HepG2 (cell line): ENCODE measurements at regions not wholly inside any gene's neighbourhood (a gene's known extent, or its start where the extent isn't known, plus 50 kb on each side); places are given as distances from the start of the nearest gene placed in this dataset.

Source experiments
- ATAC-seq: fragments of 200-7000 bp; cut with Tn5 transposase; 3 replicates; pipeline ENCODE4 v1.9.1; 2020; ENCODE audit warnings: mild to moderate bottlenecking, moderate library complexity
- BruUV-seq: library from RNA; stranded (reverse); fragments of 400-500 nt; replicated peaks from 2 replicates; lab custom pipeline; 2021; lab: Mats Ljungman, UMichigan
- CTCF ChIA-PET: fragments of 300-600 bp; formaldehyde crosslinking; extraction: SDS; loops from one replicate; lab custom pipeline; 2021; ENCODE audit warnings: low total read pairs, inconsistent platforms, low intra/inter-chr PET ratio; lab: Yijun Ruan, JAX
- POLR2A ChIA-PET: fragments of 350-600 bp; sonication (Branson Sonifier 250); formaldehyde crosslinking; loops from one replicate; lab custom pipeline; 2020; ENCODE audit warnings: antibody characterized with exemption, inconsistent platforms; lab: Yijun Ruan, JAX
- DNase-seq: peaks from one replicate; pipeline ENCODE4 v3.0.0-alpha.2; 2015; ENCODE audit warnings: low spot score
- FAIRE-seq: peaks from 3 replicates; lab custom pipeline; 2011; peaks lifted over from hg19 to GRCh38; lab: Jason Lieb, UNC
- H2AFZ ChIP-seq: one replicate; pipeline ENCODE4 v1.6.1; 2011; ENCODE audit warnings: low read length, inconsistent platforms
- H3K27ac ChIP-seq: fragments of 300-600 bp; 3 replicates; pipeline ENCODE4 v1.8.0; 2011; ENCODE audit warnings: mixed run types, mild to moderate bottlenecking, mixed read lengths, low read length, inconsistent platforms; ENCODE audit not compliant: insufficient read depth; ENCODE audit errors: extremely low read length
- H3K27me3 ChIP-seq, 2 experiments: fragments of 200-600 bp in 1 of 2; 2 replicates in 1 of 2; 3 replicates in 1 of 2; pipeline versions ENCODE4 v1.6.0 to v1.8.0; 2011; ENCODE audit warnings: low read length in 2 of 2, mild to moderate bottlenecking in 2 of 2, moderate library complexity in 2 of 2, inconsistent platforms in 1 of 2; ENCODE audit not compliant: insufficient read depth in 2 of 2, control insufficient read depth in 1 of 2
- H3K36me3 ChIP-seq, 2 experiments: fragments of 200-600 bp in 1 of 2; replicated peaks in 1 of 2; 2 replicates in 1 of 2; 3 replicates in 1 of 2; pipeline versions ENCODE4 v1.5.1 to v1.8.0; 2011; ENCODE audit warnings: low read length in 2 of 2, inconsistent platforms in 1 of 2; ENCODE audit not compliant: insufficient read depth in 2 of 2, control insufficient read depth in 1 of 2
- H3K4me1 ChIP-seq: 2 replicates; pipeline ENCODE4 v1.5.1; 2012; ENCODE audit warnings: low read length, inconsistent platforms; ENCODE audit not compliant: insufficient read depth
- H3K4me2 ChIP-seq: 2 replicates; pipeline ENCODE4 v1.6.0; 2011; ENCODE audit warnings: low read depth, low read length, inconsistent platforms
- H3K4me3 ChIP-seq, 3 experiments: fragments of 200-600 bp in 1 of 3; sonication (generic), shearing (Covaris generic) in 1 of 3; replicated peaks in 1 of 3; 2 replicates each; pipeline ENCODE4 v1.5.1; 2011 to 2016; ENCODE audit warnings: low read length in 3 of 3, inconsistent platforms in 2 of 3, low read depth in 2 of 3, mild to moderate bottlenecking in 2 of 3, control low read depth in 1 of 3, mixed read lengths in 1 of 3; ENCODE audit not compliant: insufficient read depth in 1 of 3
- H3K79me2 ChIP-seq: one replicate; pipeline ENCODE4 v1.6.1; 2011; ENCODE audit warnings: low read length, inconsistent platforms; ENCODE audit not compliant: insufficient read depth
- H3K9ac ChIP-seq: 2 replicates; pipeline ENCODE4 v1.6.0; 2011; ENCODE audit warnings: mild to moderate bottlenecking, low read depth, low read length, inconsistent platforms; ENCODE audit not compliant: insufficient read depth
- H3K9me3 ChIP-seq: 2 replicates; pipeline ENCODE4 v1.5.1; 2012; ENCODE audit warnings: mild to moderate bottlenecking, low read length
- H4K20me1 ChIP-seq: 2 replicates; pipeline ENCODE4 v1.6.0; 2011; ENCODE audit warnings: inconsistent platforms, mild to moderate bottlenecking, low read length, moderate library complexity; ENCODE audit not compliant: insufficient read depth
- CC2D1A ChIP-seq: sonication (generic); formaldehyde crosslinking; IDR thresholded peaks from 2 replicates; pipeline ENCODE4 v1.8.1; 2023; ENCODE audit warnings: mild to moderate bottlenecking, missing genetic modification reagents
- EZH2 ChIP-seq: conservative IDR thresholded peaks from 2 replicates; pipeline ENCODE4 v1.6.1; 2012; ENCODE audit warnings: mild to moderate bottlenecking, low read depth, low read length, moderate library complexity
- MNT ChIP-seq: fragments of 450-650 bp; IDR thresholded peaks from 2 replicates; pipeline ENCODE4 v1.6.1; 2016
- NPAS2 ChIP-seq: sonication (generic); formaldehyde crosslinking; IDR thresholded peaks from 2 replicates; pipeline ENCODE4 v1.8.0; 2022; ENCODE audit warnings: mild to moderate bottlenecking, missing genetic modification reagents, borderline replicate concordance
- RFX1 ChIP-seq: fragments of 450-650 bp; IDR thresholded peaks from 2 replicates; pipeline ENCODE4 v1.6.1; 2017
- SIN3B ChIP-seq: fragments of 150-350 bp; IDR thresholded peaks from 2 replicates; pipeline ENCODE4 v1.6.1; 2014; ENCODE audit warnings: low read length
- THAP9 ChIP-seq: sonication (generic); formaldehyde crosslinking; IDR thresholded peaks from 2 replicates; pipeline ENCODE4; 2020; ENCODE audit warnings: missing genetic modification reagents, mild to moderate bottlenecking, borderline replicate concordance
- ZKSCAN1 ChIP-seq: fragments of 150-350 bp; IDR thresholded peaks from 2 replicates; pipeline ENCODE4 v1.6.1; 2014; ENCODE audit warnings: low read length
- ZNF530 ChIP-seq: sonication (generic); formaldehyde crosslinking; IDR thresholded peaks from 2 replicates; pipeline ENCODE4 v1.5.0; 2020; ENCODE audit warnings: low read depth, mild to moderate bottlenecking, missing genetic modification reagents
- WGBS: methylation state at CpG from one replicate; pipeline ENCODE4 v1.1.6; 2017; ENCODE audit warnings: low lambda C conversion rate; 5-methylcytosine and 5-hydroxymethylcytosine counted together
- in situ Hi-C: cut with HindIII; loops from 2 replicates; pipeline ENCODE4 v1.10.0; 2017; ENCODE audit warnings: low pct_unique_long_range_greater_than_20kb; ENCODE audit not compliant: extremely low pct_ligation_motif_present
- intact Hi-C: fragments of 100-400 bp; cut with micrococcal nuclease; formaldehyde crosslinking; loops from one replicate; pipeline ENCODE4 v1.10.0; 2022; ENCODE audit not compliant: unreplicated experiment

- ChIA-PET POLR2A (no interaction called here), CTCF (no interaction called here)
- H2AFZ ChIP-seq: no peak overlapping the region
- intact Hi-C loops: no loop called here
- 3% methylated on average over 3 of the region's 3 CpGs for WGBS
- H3K4me2 ChIP-seq: no peak overlapping the region
- H3K79me2 ChIP-seq: no peaks in the 10 kb centered on the region
- peaks cover 7% of the 10 kb centered on the region for H3K9me3 ChIP-seq
- TF ChIP-seq CC2D1A (CRISPR knock-in tag) (no peak), RFX1 (no peak), EZH2 (no peak), NPAS2 (no peak), ZKSCAN1 (no peak), ZNF530 (CRISPR knock-in tag) (no peak), THAP9 (CRISPR knock-in tag) (no peak)
- ATAC-seq: no peak
- H3K27ac ChIP-seq: no peak overlapping the region
- H3K4me1 ChIP-seq: no peaks in the 10 kb centered on the region
- no peaks in the 10 kb centered on the region for H3K36me3 ChIP-seq
- no peak overlapping the region for H3K4me3 ChIP-seq
- FAIRE-seq: no peak
- H4K20me1 ChIP-seq: no peaks in the 10 kb centered on the region
- BruUV-seq: no TSS peak
- H3K27me3 ChIP-seq: no peaks in the 10 kb centered on the region; a peak in 1 of 5 replicates
- DNase-seq: no peak
- in situ Hi-C loops: no loop called here
- H3K9ac ChIP-seq: no peak overlapping the region
These were observed 202.0 kb downstream of the AJAP1 start for GRCh38 chr1:4856396-4856795.

- in situ Hi-C loops: no loop called here
- intact Hi-C loops: no loop called here
- Histone ChIP-seq H3K27ac (no peak overlapping the region), H3K79me2 (no peaks in the 10 kb centered on the region), H2AFZ (no peak overlapping the region), H3K9me3 (peaks cover 12% of the 10 kb centered on the region), H3K4me2 (no peak overlapping the region), H3K4me3 (no peak overlapping the region), H3K36me3 (no peaks in the 10 kb centered on the region), H3K27me3 (no peaks in the 10 kb centered on the region; a peak in 1 of 5 replicates), H3K9ac (no peak overlapping the region), H3K4me1 (no peaks in the 10 kb centered on the region), H4K20me1 (no peaks in the 10 kb centered on the region)
- BruUV-seq: no TSS peak
- WGBS: 31% methylated on average over 5 of the region's 8 CpGs
- ChIA-PET CTCF (no interaction called here), POLR2A (no interaction called here)
- ATAC-seq (no peak), DNase-seq (no peak), FAIRE-seq (no peak)
- peak; percentile 54; the same call in 1 of the 2 replicates for TF ChIP-seq MNT
- no peak for TF ChIP-seq SIN3B
These were observed 200.0 kb downstream of the AJAP1 start for GRCh38 chr1:4854367-4854766.
